ENCODE measurements at regions not wholly inside any gene's neighbourhood (a gene's known extent, or its start where the extent isn't known, plus 50 kb on each side); places are given as distances from the start of the nearest gene placed in this dataset.

- ATAC-seq = no peak
- no peaks in the 10 kb centered on the region for H3K9me3 ChIP-seq (ENCODE audit: control insufficient read depth, low read length, poor library complexity, severe bottlenecking)
- Mint-ChIP-seq H3K27ac (no peak overlapping the region), H3K4me3 (no peak overlapping the region), H3K27me3 (no peaks in the 10 kb centered on the region), H3K36me3 (ENCODE audit: low read depth) (no peaks in the 10 kb centered on the region), H3K4me1 (peaks cover 5% of the 10 kb centered on the region)
- DNase-seq = no peak
Observed at GRCh38 chrX:103158317-103158621, 56.6 kb upstream of the BEX4 start.

- H3K9me3 ChIP-seq (ENCODE audit: control insufficient read depth, low read length, poor library complexity, severe bottlenecking) = no peaks in the 10 kb centered on the region
- Mint-ChIP-seq H3K36me3 (ENCODE audit: low read depth) (no peaks in the 10 kb centered on the region), H3K4me1 (peaks cover 5% of the 10 kb centered on the region), H3K4me3 (no peak overlapping the region), H3K27ac (no peak overlapping the region), H3K27me3 (no peaks in the 10 kb centered on the region)
- ATAC-seq = no peak
- peak in 1 of 3 donors; percentile 4 for DNase-seq
Observed at GRCh38 chrX:103157496-103158316, 57.2 kb upstream of the BEX4 start.

- Mint-ChIP-seq H3K36me3 (ENCODE audit: low read depth) (no peaks in the 10 kb centered on the region), H3K4me3 (no peak overlapping the region), H3K27ac (no peak overlapping the region), H3K4me1 (peaks cover 5% of the 10 kb centered on the region), H3K27me3 (no peaks in the 10 kb centered on the region)
- ATAC-seq (no peak), DNase-seq (no peak)
- no peaks in the 10 kb centered on the region for H3K9me3 ChIP-seq (ENCODE audit: control insufficient read depth, low read length, poor library complexity, severe bottlenecking)
Observed at GRCh38 chrX:103155201-103155600, 59.7 kb upstream of the BEX4 start.

GRCh38 chrX:103153661-103154060 is 60.7 kb upstream of the NXF3 start:
- no peak overlapping the region for H3K4me3 Mint-ChIP-seq
- H3K36me3 Mint-ChIP-seq (ENCODE audit: low read depth) = no peaks in the 10 kb centered on the region
- H3K9me3 ChIP-seq (ENCODE audit: control insufficient read depth, low read length, poor library complexity, severe bottlenecking) = no peaks in the 10 kb centered on the region
- no peaks in the 10 kb centered on the region for H3K27me3 Mint-ChIP-seq
- H3K4me1 Mint-ChIP-seq = peaks cover 5% of the 10 kb centered on the region
- no peak for DNase-seq
- no peak for ATAC-seq
- H3K27ac Mint-ChIP-seq = no peak overlapping the region

- no peak overlapping the region for H3K27ac Mint-ChIP-seq
- H3K4me1 Mint-ChIP-seq = peaks cover 2% of the 10 kb centered on the region
- no peaks in the 10 kb centered on the region for H3K27me3 Mint-ChIP-seq
- DNase-seq (no peak), ATAC-seq (no peak)
- H3K9me3 ChIP-seq (ENCODE audit: control insufficient read depth, low read length, poor library complexity, severe bottlenecking) = no peaks in the 10 kb centered on the region
- no peak overlapping the region for H3K4me3 Mint-ChIP-seq
- no peaks in the 10 kb centered on the region for H3K36me3 Mint-ChIP-seq (ENCODE audit: low read depth)
Observed at GRCh38 chrX:103151799-103152198, 58.9 kb upstream of the NXF3 start.

GRCh38 chrX:103149652-103150051 is 56.7 kb upstream of the NXF3 start:
- H3K9me3 ChIP-seq (ENCODE audit: control insufficient read depth, low read length, poor library complexity, severe bottlenecking) = no peaks in the 10 kb centered on the region
- Mint-ChIP-seq H3K36me3 (ENCODE audit: low read depth) (no peaks in the 10 kb centered on the region), H3K27me3 (no peaks in the 10 kb centered on the region), H3K4me1 (no peaks in the 10 kb centered on the region), H3K4me3 (no peak overlapping the region), H3K27ac (no peak overlapping the region)
- DNase-seq = no peak
- no peak for ATAC-seq

- ATAC-seq (no peak), DNase-seq (no peak)
- Mint-ChIP-seq H3K27ac (no peak overlapping the region), H3K4me3 (no peak overlapping the region), H3K36me3 (ENCODE audit: low read depth) (no peaks in the 10 kb centered on the region), H3K27me3 (no peaks in the 10 kb centered on the region), H3K4me1 (no peaks in the 10 kb centered on the region)
- no peaks in the 10 kb centered on the region for H3K9me3 ChIP-seq (ENCODE audit: control insufficient read depth, low read length, poor library complexity, severe bottlenecking)
Observed at GRCh38 chrX:103148075-103148474, 55.1 kb upstream of the NXF3 start.

Data from T-helper 17 cell (primary cell).